Vagina (tissue), 2 donors: ENCODE measurements at regions not wholly inside any gene's neighbourhood (a gene's known extent, or its start where the extent isn't known, plus 50 kb on each side); places are given as distances from the start of the nearest gene placed in this dataset.

ENCODE experiments used
- CTCF ChIP-seq, 3 experiments: fragments of 450-650 bp in 2 of 3; fragments of 200-600 bp in 1 of 3; sonication (generic) in 1 of 3; IDR thresholded peaks; one replicate each; pipeline ENCODE4 v1.5.1; 2017 to 2019; ENCODE audit warnings: antibody characterized with exemption in 3 of 3, mild to moderate bottlenecking in 2 of 3, moderate library complexity in 2 of 3
- POLR2AphosphoS5 ChIP-seq, 2 donors: sonication (generic); formaldehyde crosslinking; IDR thresholded peaks; one replicate each; pipeline ENCODE4 v1.9.0; 2017; ENCODE audit warnings: antibody characterized with exemption in 2 of 2, mild to moderate bottlenecking in 2 of 2, low read depth in 1 of 2; ENCODE audit not compliant: insufficient read depth in 1 of 2

GRCh38 chr12:14252697-14253096, 112.8 kb upstream of the ATF7IP start:
- TF ChIP-seq CTCF (IDR thresholded peaks at IDR 0.05) (no peak), POLR2AphosphoS5 (IDR thresholded peaks at IDR 0.05; ENCODE audit: insufficient read depth in 1 of 2, low read depth in 1 of 2) (no peak)
